Neutrophil (primary cell): ENCODE measurements at regions not wholly inside any gene's neighbourhood (a gene's known extent, or its start where the extent isn't known, plus 50 kb on each side); places are given as distances from the start of the nearest gene placed in this dataset.

Source experiments
- H3K27ac ChIP-seq: fragments of 200-600 bp; sonication (generic); 2 replicates; pipeline ENCODE4 v1.5.1; 2016; ENCODE audit warnings: mild to moderate bottlenecking, moderate library complexity
- H3K27me3 ChIP-seq: fragments of 200-600 bp; sonication (generic); 2 replicates; pipeline ENCODE4 v1.6.0; 2016; ENCODE audit warnings: mild to moderate bottlenecking
- H3K36me3 ChIP-seq: fragments of 200-600 bp; sonication (generic); 2 replicates; pipeline ENCODE4 v1.5.1; 2017
- H3K4me1 ChIP-seq, 2 experiments: fragments of 200-600 bp in 1 of 2; sonication (generic) in 1 of 2; 1 replicate in 1 of 2; 2 replicates in 1 of 2; pipeline versions ENCODE4 v1.5.1 to v1.6.1; 2013 to 2016; ENCODE audit warnings: low read depth in 1 of 2, low read length in 1 of 2, mild to moderate bottlenecking in 1 of 2, moderate library complexity in 1 of 2; ENCODE audit not compliant: control insufficient read depth in 1 of 2, insufficient read depth in 1 of 2
- H3K4me3 ChIP-seq, 2 experiments: fragments of 200-600 bp in 1 of 2; sonication (generic) in 1 of 2; 1 replicate in 1 of 2; 2 replicates in 1 of 2; pipeline ENCODE4 v1.5.1; 2013 to 2016; ENCODE audit warnings: low read depth in 1 of 2, low read length in 1 of 2, mild to moderate bottlenecking in 1 of 2, moderate library complexity in 1 of 2
- H3K9me3 ChIP-seq: fragments of 200-600 bp; sonication (generic); 2 replicates; pipeline ENCODE4 v1.5.1; 2016
- TF ChIP-seq, protein P1 (sequence below): fragments of 200-600 bp; sonication (generic); IDR thresholded peaks from 2 replicates; pipeline ENCODE4 v1.5.1; 2016; ENCODE audit warnings: antibody characterized with exemption

DNA sequence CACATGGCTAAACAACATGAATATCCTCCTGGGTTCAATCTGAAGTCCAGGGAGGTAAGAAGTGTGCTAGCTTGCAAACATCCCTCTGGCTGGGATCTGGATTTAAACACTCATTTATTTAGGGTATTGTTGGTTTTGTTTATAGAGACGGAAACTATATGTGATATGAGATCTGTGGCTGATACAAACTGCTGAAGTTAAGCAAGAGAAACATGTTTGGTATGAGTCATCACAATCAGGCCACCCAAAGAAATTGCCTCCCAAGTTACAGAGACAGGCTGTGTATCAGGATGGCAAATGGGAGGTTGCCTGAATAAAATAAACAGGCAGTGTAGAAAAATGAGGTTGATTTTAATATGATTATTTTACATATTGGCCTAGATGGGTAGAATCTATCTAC, 562.1 kb downstream of the IGSF11 start:
- no peaks in the 10 kb centered on the region for H3K27me3 ChIP-seq
- H3K4me1 ChIP-seq, result no peaks in the 10 kb centered on the region
- TF ChIP-seq, protein P1, sequence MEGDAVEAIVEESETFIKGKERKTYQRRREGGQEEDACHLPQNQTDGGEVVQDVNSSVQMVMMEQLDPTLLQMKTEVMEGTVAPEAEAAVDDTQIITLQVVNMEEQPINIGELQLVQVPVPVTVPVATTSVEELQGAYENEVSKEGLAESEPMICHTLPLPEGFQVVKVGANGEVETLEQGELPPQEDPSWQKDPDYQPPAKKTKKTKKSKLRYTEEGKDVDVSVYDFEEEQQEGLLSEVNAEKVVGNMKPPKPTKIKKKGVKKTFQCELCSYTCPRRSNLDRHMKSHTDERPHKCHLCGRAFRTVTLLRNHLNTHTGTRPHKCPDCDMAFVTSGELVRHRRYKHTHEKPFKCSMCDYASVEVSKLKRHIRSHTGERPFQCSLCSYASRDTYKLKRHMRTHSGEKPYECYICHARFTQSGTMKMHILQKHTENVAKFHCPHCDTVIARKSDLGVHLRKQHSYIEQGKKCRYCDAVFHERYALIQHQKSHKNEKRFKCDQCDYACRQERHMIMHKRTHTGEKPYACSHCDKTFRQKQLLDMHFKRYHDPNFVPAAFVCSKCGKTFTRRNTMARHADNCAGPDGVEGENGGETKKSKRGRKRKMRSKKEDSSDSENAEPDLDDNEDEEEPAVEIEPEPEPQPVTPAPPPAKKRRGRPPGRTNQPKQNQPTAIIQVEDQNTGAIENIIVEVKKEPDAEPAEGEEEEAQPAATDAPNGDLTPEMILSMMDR, result no peak
- no peaks in the 10 kb centered on the region for H3K36me3 ChIP-seq
- no peak overlapping the region for H3K4me3 ChIP-seq
- H3K9me3 ChIP-seq, result no peaks in the 10 kb centered on the region
- no peak overlapping the region for H3K27ac ChIP-seq

DNA sequence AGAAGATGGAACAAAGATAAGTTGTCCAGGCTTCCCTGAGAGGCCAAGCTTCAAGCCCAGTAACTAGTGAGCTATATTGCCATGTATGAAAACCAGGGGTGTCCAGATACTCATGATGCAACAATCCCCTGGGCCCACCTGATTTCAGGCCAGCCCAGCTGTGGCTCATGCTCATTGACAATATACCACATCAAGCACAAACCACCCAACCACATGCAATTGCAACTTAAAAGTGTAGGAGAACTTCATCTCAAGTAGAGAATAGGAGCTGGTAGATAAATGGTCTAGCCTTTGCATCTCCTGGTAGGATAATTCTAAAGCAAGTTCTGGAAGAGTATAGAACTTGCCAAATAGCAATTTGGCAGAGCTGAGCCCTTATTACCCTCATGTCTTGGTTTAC, 561.3 kb downstream of the IGSF11 start:
- TF ChIP-seq, protein P1, result no peak
- H3K36me3 ChIP-seq, result no peaks in the 10 kb centered on the region
- H3K4me1 ChIP-seq, result no peaks in the 10 kb centered on the region
- H3K27me3 ChIP-seq, result no peaks in the 10 kb centered on the region
- no peak overlapping the region for H3K4me3 ChIP-seq
- no peak overlapping the region for H3K27ac ChIP-seq
- no peaks in the 10 kb centered on the region for H3K9me3 ChIP-seq

DNA sequence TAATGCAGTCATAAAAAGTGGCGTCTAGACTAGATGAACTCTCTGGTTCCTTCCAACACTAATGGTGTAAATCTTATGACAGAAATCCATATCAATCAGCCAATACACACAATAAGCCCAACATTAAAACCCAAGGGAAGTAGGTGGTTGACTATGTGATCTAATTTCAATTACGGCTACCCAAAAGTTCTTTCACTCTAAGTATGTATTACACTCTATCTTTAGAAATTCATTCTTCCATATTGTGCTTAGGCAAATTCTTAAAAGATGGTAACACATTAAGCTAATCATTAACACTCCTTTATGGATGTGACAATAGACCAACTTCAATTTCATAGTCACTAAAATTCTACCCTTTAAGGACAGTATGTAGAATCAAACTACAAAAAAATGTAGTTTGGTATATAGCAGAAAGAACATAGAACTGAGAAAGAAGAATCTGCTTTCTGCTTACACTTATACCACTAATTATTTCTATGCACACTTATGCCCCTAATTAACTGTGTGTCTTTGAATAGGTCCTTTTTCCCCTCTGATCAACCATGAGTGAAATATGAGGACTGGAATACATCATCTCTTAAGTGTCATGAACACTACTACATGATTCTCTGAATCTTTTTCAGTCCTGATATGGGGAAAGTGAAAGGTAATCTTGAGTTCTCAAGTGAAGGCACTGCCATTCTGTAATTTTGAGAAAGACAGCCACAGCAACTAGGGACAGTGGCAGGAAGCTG, 557.6 kb downstream of the IGSF11 start:
- no peaks in the 10 kb centered on the region for H3K4me1 ChIP-seq
- H3K9me3 ChIP-seq, result no peaks in the 10 kb centered on the region
- no peaks in the 10 kb centered on the region for H3K36me3 ChIP-seq
- no peak overlapping the region for H3K4me3 ChIP-seq
- no peak overlapping the region for H3K27ac ChIP-seq
- TF ChIP-seq, protein P1, result no peak
- H3K27me3 ChIP-seq, result no peaks in the 10 kb centered on the region

DNA sequence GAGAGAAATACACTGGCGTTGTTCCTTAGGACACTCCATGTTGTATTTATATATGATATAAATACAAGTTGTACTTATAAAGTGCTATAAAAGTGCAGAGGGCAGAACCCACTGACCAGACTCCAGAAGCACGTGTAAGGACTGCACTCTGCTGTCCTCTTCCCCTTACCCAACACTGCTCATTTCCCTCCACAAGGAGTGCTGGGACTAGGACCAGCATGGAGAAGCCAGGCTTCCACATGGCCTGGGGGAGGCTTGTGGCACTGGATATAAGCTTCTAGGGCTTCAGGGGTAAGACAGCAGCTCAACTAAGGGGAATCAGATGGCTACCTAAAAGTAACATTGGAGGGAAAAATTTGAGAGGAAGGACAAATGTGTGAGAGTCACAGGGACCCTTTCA, 556.9 kb downstream of the IGSF11 start:
- H3K36me3 ChIP-seq, result no peaks in the 10 kb centered on the region
- H3K4me3 ChIP-seq, result no peak overlapping the region
- H3K27me3 ChIP-seq, result no peaks in the 10 kb centered on the region
- H3K4me1 ChIP-seq, result no peaks in the 10 kb centered on the region
- no peak overlapping the region for H3K27ac ChIP-seq
- no peaks in the 10 kb centered on the region for H3K9me3 ChIP-seq
- TF ChIP-seq, protein P1, result no peak

DNA sequence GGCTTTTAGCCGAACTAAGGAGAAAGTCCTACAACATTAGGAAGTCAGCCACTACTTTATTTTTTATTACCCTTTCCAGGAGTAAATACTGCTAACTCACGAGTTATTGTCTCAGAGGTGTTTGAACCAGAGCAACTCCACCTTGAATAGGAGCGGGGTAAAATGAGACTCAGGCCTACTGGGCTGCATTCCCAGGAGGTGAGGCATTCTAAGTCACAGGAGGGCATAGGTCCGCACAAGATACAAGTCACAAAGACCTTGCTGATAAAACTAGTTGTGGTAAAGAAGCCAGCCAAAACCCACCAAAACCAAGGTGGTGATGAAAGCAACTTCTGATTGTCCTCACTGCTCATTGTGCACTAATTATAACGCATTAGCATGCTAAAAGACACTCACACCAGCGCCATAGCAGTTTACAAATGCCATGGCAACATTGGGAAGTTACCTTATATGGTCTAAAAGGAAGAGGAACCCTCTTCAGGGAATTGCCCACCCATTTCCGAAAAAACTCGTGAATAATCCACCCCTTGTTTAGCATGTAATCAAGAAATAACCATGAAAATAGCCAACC, 555.9 kb downstream of the IGSF11 start:
- TF ChIP-seq, protein P1, result no peak
- no peaks in the 10 kb centered on the region for H3K36me3 ChIP-seq
- no peak overlapping the region for H3K4me3 ChIP-seq
- no peaks in the 10 kb centered on the region for H3K4me1 ChIP-seq
- H3K27ac ChIP-seq, result no peak overlapping the region
- no peaks in the 10 kb centered on the region for H3K9me3 ChIP-seq
- H3K27me3 ChIP-seq, result no peaks in the 10 kb centered on the region
